WTC11 (cell line): ENCODE measurements at regions not wholly inside any gene's neighbourhood (a gene's known extent, or its start where the extent isn't known, plus 50 kb on each side); places are given as distances from the start of the nearest gene placed in this dataset.

ENCODE experiments used
- ATAC-seq: fragments of 200-7000 bp; cut with Tn5 transposase; 2 replicates; pipeline ENCODE4 v1.10.0; 2021; ENCODE audit warnings: mild to moderate bottlenecking, moderate library complexity
- CTCF ChIA-PET: fragments of 300-600 bp; sonication (Branson Sonifier 250); formaldehyde crosslinking; loops from one replicate; lab custom pipeline; 2021; ENCODE audit warnings: antibody characterized with exemption; lab: Charles Lee
- POLR2A ChIA-PET: fragments of 350-600 bp; sonication (Branson Sonifier 250); formaldehyde crosslinking; loops from one replicate; lab custom pipeline; 2021; ENCODE audit warnings: antibody characterized with exemption; lab: Charles Lee
- DNase-seq: peaks from one replicate; pipeline ENCODE4 v3.0.0; 2021; ENCODE audit warnings: low spot score
- H3K27ac Mint-ChIP-seq: 2 replicates; pipeline ENCODE4 v1.8.0; 2021; ENCODE audit warnings: mixed read lengths
- H3K27me3 Mint-ChIP-seq: 2 replicates; pipeline ENCODE4 v1.8.0; 2021; ENCODE audit warnings: low read depth, mild to moderate bottlenecking, moderate library complexity, mixed read lengths
- H3K36me3 Mint-ChIP-seq: 2 replicates; pipeline ENCODE4 v1.8.0; 2021; ENCODE audit warnings: mixed read lengths
- H3K4me1 Mint-ChIP-seq: 2 replicates; pipeline ENCODE4 v1.8.0; 2022; ENCODE audit warnings: mixed read lengths
- H3K4me3 Mint-ChIP-seq: 2 replicates; pipeline ENCODE4 v1.8.0; 2021; ENCODE audit warnings: mild to moderate bottlenecking, moderate library complexity, mixed read lengths
- H3K9me3 Mint-ChIP-seq: 2 replicates; pipeline ENCODE4 v1.8.0; 2021; ENCODE audit warnings: mixed read lengths
- ATF2 ChIP-seq: sonication (generic); formaldehyde crosslinking; IDR thresholded peaks from 2 replicates; pipeline ENCODE4 v1.8.1; 2022; ENCODE audit warnings: low read depth, missing genetic modification reagents, borderline replicate concordance
- ELF4 ChIP-seq: sonication (generic); formaldehyde crosslinking; IDR thresholded peaks from 2 replicates; pipeline ENCODE4 v1.8.1; 2022; ENCODE audit warnings: low read depth, mild to moderate bottlenecking, moderate library complexity, missing genetic modification reagents
- FOXJ3 ChIP-seq: sonication (generic); formaldehyde crosslinking; IDR thresholded peaks from 2 replicates; pipeline ENCODE4 v1.9.0; 2021; ENCODE audit warnings: missing genetic modification reagents, mild to moderate bottlenecking, borderline replicate concordance
- FOXP4 ChIP-seq: sonication (generic); formaldehyde crosslinking; IDR thresholded peaks from 2 replicates; pipeline ENCODE4 v1.8.0; 2022; ENCODE audit warnings: mild to moderate bottlenecking, missing genetic modification reagents
- KAT7 ChIP-seq: sonication (generic); formaldehyde crosslinking; IDR thresholded peaks from 2 replicates; pipeline ENCODE4 v1.8.1; 2023; ENCODE audit warnings: missing genetic modification reagents, mild to moderate bottlenecking, borderline replicate concordance
- NFATC4 ChIP-seq: fragments of 250-450 bp; sonication (Bioruptor Pico); IDR thresholded peaks from 2 replicates; pipeline ENCODE4 v1.9.0; 2021; ENCODE audit warnings: mild to moderate bottlenecking
- PRRX2 ChIP-seq: fragments of 250-450 bp; sonication (Bioruptor Pico); IDR thresholded peaks from 2 replicates; pipeline ENCODE4 v1.8.0; 2021; ENCODE audit warnings: mild to moderate bottlenecking
- SP1 ChIP-seq: sonication (generic); formaldehyde crosslinking; conservative IDR thresholded peaks from 2 replicates; pipeline ENCODE4 v1.8.1; 2022; ENCODE audit warnings: missing genetic modification reagents
- STAT6 ChIP-seq: sonication (generic); formaldehyde crosslinking; conservative IDR thresholded peaks from 2 replicates; pipeline ENCODE4 v1.8.1; 2023; ENCODE audit warnings: mild to moderate bottlenecking, low read depth, missing genetic modification reagents, moderate library complexity
- TEAD1 ChIP-seq: sonication (generic); formaldehyde crosslinking; IDR thresholded peaks from 2 replicates; pipeline ENCODE4 v1.8.0; 2022; ENCODE audit warnings: mild to moderate bottlenecking, missing genetic modification reagents
- TP53 ChIP-seq: sonication (generic); formaldehyde crosslinking; IDR thresholded peaks from 2 replicates; pipeline ENCODE4 v1.8.1; 2023; ENCODE audit warnings: mild to moderate bottlenecking, missing genetic modification reagents
- USF2 ChIP-seq: sonication (generic); formaldehyde crosslinking; IDR thresholded peaks from 2 replicates; pipeline ENCODE4 v1.8.1; 2023; ENCODE audit warnings: mild to moderate bottlenecking, missing genetic modification reagents, moderate library complexity
- ZNF232 ChIP-seq: sonication (generic); formaldehyde crosslinking; IDR thresholded peaks from 2 replicates; pipeline ENCODE4 v1.8.0; 2022; ENCODE audit warnings: mild to moderate bottlenecking, missing genetic modification reagents
- ZNF396 ChIP-seq: fragments of 250-450 bp; sonication (Bioruptor Pico); IDR thresholded peaks from 2 replicates; pipeline ENCODE4 v1.8.0; 2021; ENCODE audit warnings: mild to moderate bottlenecking, moderate library complexity, borderline replicate concordance
- ZNF423 ChIP-seq: fragments of 250-450 bp; sonication (Bioruptor Pico); IDR thresholded peaks from 2 replicates; pipeline ENCODE4 v2.1.2; 2022; ENCODE audit warnings: mild to moderate bottlenecking, moderate library complexity
- ZNF425 ChIP-seq: fragments of 250-450 bp; sonication (Bioruptor Pico); conservative IDR thresholded peaks from 2 replicates; pipeline ENCODE4 v1.9.0; 2021; ENCODE audit warnings: mild to moderate bottlenecking
- TF ChIP-seq, protein P1 (sequence below): fragments of 250-450 bp; sonication (Bioruptor Pico); IDR thresholded peaks from 2 replicates; pipeline ENCODE4 v2.1.2; 2022; ENCODE audit warnings: mild to moderate bottlenecking, moderate library complexity
- TF ChIP-seq, protein P2 (sequence below): sonication (generic); formaldehyde crosslinking; IDR thresholded peaks from 2 replicates; pipeline ENCODE4 v1.8.1; 2022; ENCODE audit warnings: low read depth, mild to moderate bottlenecking, moderate library complexity, missing genetic modification reagents, borderline replicate concordance
- TF ChIP-seq, protein P3 (sequence below): fragments of 250-450 bp; sonication (Bioruptor Pico); IDR thresholded peaks from 2 replicates; pipeline ENCODE4 v1.9.0; 2021; ENCODE audit warnings: moderate library complexity, mild to moderate bottlenecking, inconsistent platforms, borderline replicate concordance

GRCh38 chr7:42426163-42426562, 189.2 kb upstream of the GLI3 start (continued):
- TF ChIP-seq FOXP4 (CRISPR knock-in tag), result no peak
- TF ChIP-seq SP1, result no peak
- TF ChIP-seq ZNF396 (CRISPR knock-in tag), result no peak
- TF ChIP-seq ELF4 (CRISPR knock-in tag), result no peak
- no peak for TF ChIP-seq STAT6 (CRISPR knock-in tag)
- TF ChIP-seq USF2 (CRISPR knock-in tag), result no peak

DNA sequence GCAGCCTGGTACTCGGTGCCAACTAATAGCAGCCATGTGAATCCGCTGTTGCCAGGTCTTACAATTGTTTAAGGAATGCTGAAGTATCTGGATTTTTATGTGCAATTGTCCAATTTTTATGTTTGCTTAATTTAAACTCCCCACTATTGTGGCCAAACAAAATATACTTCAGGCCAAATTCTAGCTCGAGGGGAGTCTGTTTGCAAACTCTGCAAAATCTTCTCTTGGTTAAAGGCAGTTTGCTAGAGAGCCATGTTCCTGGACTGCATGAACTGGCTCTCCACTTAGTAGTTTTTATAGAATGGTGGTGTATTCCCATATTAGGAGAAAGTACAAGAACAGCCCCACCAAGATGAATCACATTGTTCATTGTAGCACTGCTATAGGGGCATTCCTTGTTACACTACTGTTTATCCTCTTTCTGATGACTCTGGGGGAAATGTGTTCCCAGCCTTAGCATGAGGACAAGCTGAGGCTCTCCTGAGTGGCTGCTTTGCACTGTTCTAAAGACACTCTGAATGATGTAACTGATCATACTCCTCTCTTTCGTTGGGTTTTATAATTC, 178.0 kb upstream of the GLI3 start:
- no peaks in the 10 kb centered on the region for H3K36me3 Mint-ChIP-seq
- no peak overlapping the region for H3K4me3 Mint-ChIP-seq
- ATAC-seq (no peak), DNase-seq (no peak)
- H3K27ac Mint-ChIP-seq, result no peak overlapping the region
- TF ChIP-seq FOXJ3 (CRISPR knock-in tag) (no peak), TEAD1 (CRISPR knock-in tag) (no peak), USF2 (CRISPR knock-in tag) (no peak), ZNF425 (CRISPR knock-in tag) (no peak), ZNF423 (CRISPR knock-in tag) (no peak), ATF2 (no peak), NFATC4 (CRISPR knock-in tag) (no peak), KAT7 (CRISPR knock-in tag) (no peak), PRRX2 (CRISPR knock-in tag) (no peak), ZNF232 (CRISPR knock-in tag) (no peak), TP53 (no peak)
- TF ChIP-seq, protein P1, sequence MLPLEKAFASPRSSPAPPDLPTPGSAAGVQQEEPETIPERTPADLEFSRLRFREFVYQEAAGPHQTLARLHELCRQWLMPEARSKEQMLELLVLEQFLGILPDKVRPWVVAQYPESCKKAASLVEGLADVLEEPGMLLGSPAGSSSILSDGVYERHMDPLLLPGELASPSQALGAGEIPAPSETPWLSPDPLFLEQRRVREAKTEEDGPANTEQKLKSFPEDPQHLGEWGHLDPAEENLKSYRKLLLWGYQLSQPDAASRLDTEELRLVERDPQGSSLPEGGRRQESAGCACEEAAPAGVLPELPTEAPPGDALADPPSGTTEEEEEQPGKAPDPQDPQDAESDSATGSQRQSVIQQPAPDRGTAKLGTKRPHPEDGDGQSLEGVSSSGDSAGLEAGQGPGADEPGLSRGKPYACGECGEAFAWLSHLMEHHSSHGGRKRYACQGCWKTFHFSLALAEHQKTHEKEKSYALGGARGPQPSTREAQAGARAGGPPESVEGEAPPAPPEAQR (CRISPR knock-in tag), result no peak
- TF ChIP-seq, protein P2, sequence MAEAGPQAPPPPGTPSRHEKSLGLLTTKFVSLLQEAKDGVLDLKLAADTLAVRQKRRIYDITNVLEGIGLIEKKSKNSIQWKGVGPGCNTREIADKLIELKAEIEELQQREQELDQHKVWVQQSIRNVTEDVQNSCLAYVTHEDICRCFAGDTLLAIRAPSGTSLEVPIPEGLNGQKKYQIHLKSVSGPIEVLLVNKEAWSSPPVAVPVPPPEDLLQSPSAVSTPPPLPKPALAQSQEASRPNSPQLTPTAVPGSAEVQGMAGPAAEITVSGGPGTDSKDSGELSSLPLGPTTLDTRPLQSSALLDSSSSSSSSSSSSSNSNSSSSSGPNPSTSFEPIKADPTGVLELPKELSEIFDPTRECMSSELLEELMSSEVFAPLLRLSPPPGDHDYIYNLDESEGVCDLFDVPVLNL (CRISPR knock-in tag), result no peak
- TF ChIP-seq, protein P3, sequence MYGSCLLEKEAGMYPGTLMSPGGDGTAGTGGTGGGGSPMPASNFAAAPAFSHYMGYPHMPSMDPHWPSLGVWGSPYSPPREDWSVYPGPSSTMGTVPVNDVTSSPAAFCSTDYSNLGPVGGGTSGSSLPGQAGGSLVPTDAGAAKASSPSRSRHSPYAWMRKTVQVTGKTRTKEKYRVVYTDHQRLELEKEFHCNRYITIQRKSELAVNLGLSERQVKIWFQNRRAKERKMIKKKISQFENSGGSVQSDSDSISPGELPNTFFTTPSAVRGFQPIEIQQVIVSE (CRISPR knock-in tag), result no peak
- ChIA-PET CTCF (no interaction called here), POLR2A (no interaction called here)
- peaks cover 4% of the 10 kb centered on the region; the same call in 1 of the 2 replicates for H3K9me3 Mint-ChIP-seq
- H3K27me3 Mint-ChIP-seq, result no peaks in the 10 kb centered on the region
- no peaks in the 10 kb centered on the region for H3K4me1 Mint-ChIP-seq
